GM12874 (cell line): ENCODE measurements at regions not wholly inside any gene's neighbourhood (a gene's known extent, or its start where the extent isn't known, plus 50 kb on each side); places are given as distances from the start of the nearest gene placed in this dataset.

ENCODE experiments used
- TF ChIP-seq, protein P1 (sequence below): IDR thresholded peaks from 2 replicates; pipeline ENCODE4 v1.5.1; 2011; ENCODE audit warnings: low read depth, mild to moderate bottlenecking, control low read depth, low read length, moderate library complexity; ENCODE audit not compliant: insufficient read depth

DNA sequence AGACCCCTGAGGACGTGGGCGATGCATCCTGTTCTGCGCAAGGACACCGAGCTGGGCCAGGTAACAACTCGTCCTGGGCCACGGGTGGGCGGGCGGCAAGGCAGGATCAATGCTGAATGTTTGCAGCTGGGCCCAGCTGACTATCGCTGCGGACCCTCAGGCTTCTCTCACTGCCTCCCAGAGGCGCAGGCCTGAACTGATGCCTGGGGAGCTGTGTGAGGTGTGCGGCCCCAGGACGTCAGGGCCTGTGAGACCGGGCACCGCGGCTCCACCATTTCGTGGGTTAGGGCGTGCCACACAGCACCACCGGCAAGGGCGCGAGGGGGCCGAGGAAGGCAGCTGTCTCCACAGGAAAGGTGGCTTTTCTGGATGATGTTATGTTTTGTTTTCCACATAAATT, 307.4 kb downstream of the NDUFA10 start:
- TF ChIP-seq, protein P1, sequence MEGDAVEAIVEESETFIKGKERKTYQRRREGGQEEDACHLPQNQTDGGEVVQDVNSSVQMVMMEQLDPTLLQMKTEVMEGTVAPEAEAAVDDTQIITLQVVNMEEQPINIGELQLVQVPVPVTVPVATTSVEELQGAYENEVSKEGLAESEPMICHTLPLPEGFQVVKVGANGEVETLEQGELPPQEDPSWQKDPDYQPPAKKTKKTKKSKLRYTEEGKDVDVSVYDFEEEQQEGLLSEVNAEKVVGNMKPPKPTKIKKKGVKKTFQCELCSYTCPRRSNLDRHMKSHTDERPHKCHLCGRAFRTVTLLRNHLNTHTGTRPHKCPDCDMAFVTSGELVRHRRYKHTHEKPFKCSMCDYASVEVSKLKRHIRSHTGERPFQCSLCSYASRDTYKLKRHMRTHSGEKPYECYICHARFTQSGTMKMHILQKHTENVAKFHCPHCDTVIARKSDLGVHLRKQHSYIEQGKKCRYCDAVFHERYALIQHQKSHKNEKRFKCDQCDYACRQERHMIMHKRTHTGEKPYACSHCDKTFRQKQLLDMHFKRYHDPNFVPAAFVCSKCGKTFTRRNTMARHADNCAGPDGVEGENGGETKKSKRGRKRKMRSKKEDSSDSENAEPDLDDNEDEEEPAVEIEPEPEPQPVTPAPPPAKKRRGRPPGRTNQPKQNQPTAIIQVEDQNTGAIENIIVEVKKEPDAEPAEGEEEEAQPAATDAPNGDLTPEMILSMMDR, result no peak

DNA sequence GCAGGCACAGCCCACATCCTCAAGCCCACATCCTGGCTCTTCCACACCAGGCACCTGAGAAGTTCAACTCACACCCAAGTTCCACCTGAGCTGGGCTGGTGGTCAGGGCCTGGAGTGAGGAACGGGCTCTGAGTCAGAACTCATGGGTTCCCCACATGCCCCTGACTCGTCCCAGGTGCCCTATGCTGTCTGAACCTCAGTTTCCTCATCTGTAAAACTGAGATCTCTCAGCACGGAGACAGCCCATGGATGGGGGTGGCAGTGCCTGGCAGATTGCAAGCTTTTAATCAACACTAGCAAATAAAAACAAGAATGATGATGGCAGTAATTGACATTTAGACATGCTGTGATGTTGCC, 307.8 kb downstream of the NDUFA10 start:
- TF ChIP-seq, protein P1, result no peak

- TF ChIP-seq, protein P1, result no peak
These were observed 308.4 kb downstream of the NDUFA10 start for GRCh38 chr2:239716536-239717318.

DNA sequence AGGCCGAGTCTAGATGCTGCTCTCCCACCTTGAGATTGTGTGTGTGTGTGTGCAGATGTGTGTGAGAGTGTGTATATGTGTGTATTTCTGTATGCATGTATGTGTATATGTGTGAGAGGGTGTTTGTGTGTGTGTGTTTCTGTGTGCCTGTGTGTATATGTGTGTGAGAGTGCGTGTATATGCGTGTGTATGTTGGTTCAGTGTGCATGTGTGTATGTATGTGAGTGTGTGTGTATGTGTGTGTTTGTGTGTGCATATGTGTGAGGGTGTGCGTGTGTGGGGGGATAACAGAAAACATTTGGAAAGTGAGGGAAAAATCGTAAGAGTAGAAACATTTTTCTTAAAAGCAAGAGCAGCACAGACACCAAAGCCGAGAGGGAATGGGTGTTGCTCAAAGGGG, 309.1 kb downstream of the NDUFA10 start:
- TF ChIP-seq, protein P1, result no peak

DNA sequence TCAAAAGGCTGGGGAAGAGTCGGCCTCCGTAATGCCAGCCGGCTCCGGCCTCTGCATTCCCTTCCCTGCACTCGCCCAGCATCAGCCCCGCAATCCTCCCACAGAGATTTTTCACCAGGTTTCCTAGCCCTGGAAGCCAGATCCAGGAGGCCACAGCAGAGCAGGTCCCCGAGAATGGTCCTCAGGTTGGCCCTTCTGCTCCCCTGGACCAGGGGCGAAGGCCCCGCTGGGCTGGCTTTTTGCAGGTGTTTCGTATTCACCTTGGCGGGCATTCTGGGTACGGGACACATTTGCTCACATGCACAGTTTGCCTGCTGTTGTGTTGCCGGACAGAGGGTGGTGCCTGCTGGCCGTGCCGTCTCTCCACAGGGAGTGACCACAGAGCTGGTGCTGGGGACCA, 309.5 kb downstream of the NDUFA10 start:
- TF ChIP-seq, protein P1, result no peak

- TF ChIP-seq, protein P1, result no peak
These were observed 309.9 kb downstream of the NDUFA10 start for GRCh38 chr2:239715202-239715601.

GRCh38 chr2:239714116-239714515, 311.0 kb downstream of the NDUFA10 start:
- TF ChIP-seq, protein P1, result no peak
